A673 (cell line): ENCODE measurements at regions not wholly inside any gene's neighbourhood (a gene's known extent, or its start where the extent isn't known, plus 50 kb on each side); places are given as distances from the start of the nearest gene placed in this dataset.

Experiments used
- CTCF ChIP-seq: fragments of 300-800, 200-600 bp; sonication (generic); conservative IDR thresholded peaks from 2 replicates; pipeline ENCODE4 v1.5.1; 2017; ENCODE audit warnings: low read depth, mild to moderate bottlenecking, antibody characterized with exemption, low read length, moderate library complexity, mixed read lengths
- EZH2 ChIP-seq: fragments of 200-600 bp; sonication (generic); IDR thresholded peaks from 2 replicates; pipeline ENCODE4 v1.6.1; 2017; ENCODE audit warnings: borderline replicate concordance, low read depth, mild to moderate bottlenecking, mixed read lengths, antibody characterized with exemption, low read length; ENCODE audit not compliant: poor library complexity, severe bottlenecking

GRCh38 chr20:12413116-12413515 is 495.4 kb downstream of the BTBD3 start:
- TF ChIP-seq CTCF (no peak), EZH2 (no peak)
